Panc1 (cell line): ENCODE measurements at regions not wholly inside any gene's neighbourhood (a gene's known extent, or its start where the extent isn't known, plus 50 kb on each side); places are given as distances from the start of the nearest gene placed in this dataset.

Experiments
- ATAC-seq: fragments of 200-7000 bp; cut with Tn5 transposase; 2 replicates; pipeline ENCODE4 v1.9.1; 2020; ENCODE audit warnings: mild to moderate bottlenecking, moderate library complexity
- BruUV-seq: library from RNA; stranded (reverse); fragments of 400-500 nt; replicated peaks from 2 replicates; lab custom pipeline; 2021; lab: Mats Ljungman, UMichigan
- CTCF ChIA-PET: fragments of 300-600 bp; sonication (Branson Sonifier 250); formaldehyde crosslinking; loops from one replicate; lab custom pipeline; 2022; ENCODE audit warnings: antibody characterized with exemption; lab: Charles Lee
- POLR2A ChIA-PET: fragments of 300-600 bp; sonication (Branson Sonifier 250); formaldehyde crosslinking; loops from one replicate; lab custom pipeline; 2022; ENCODE audit warnings: antibody characterized with exemption; lab: Charles Lee
- DNase-seq: peaks from one replicate; pipeline ENCODE4 v3.0.0-alpha.2; 2010; ENCODE audit warnings: low read depth, low spot score
- H3K27ac ChIP-seq: 2 replicates; pipeline ENCODE4 v1.5.1; 2011; ENCODE audit warnings: mild to moderate bottlenecking, low read length, inconsistent platforms
- H3K27me3 ChIP-seq: fragments of 200-500 bp; sonication (Bioruptor generic); 2 replicates; pipeline ENCODE4 v1.6.0; 2014; ENCODE audit warnings: low read length, inconsistent platforms; ENCODE audit not compliant: control insufficient read depth, insufficient read depth
- H3K36me3 ChIP-seq: fragments of 200-500 bp; sonication (Bioruptor generic); 2 replicates; pipeline ENCODE4 v1.5.1; 2014; ENCODE audit warnings: inconsistent platforms, mild to moderate bottlenecking, low read length, moderate library complexity; ENCODE audit not compliant: control insufficient read depth, insufficient read depth
- H3K4me1 ChIP-seq: 2 replicates; pipeline ENCODE4 v1.5.1; 2011; ENCODE audit warnings: inconsistent platforms, mild to moderate bottlenecking, low read length, moderate library complexity; ENCODE audit not compliant: control insufficient read depth, insufficient read depth
- H3K4me3 ChIP-seq, 2 experiments: 2 replicates each; pipeline ENCODE4 v1.5.1; 2011 to 2012; ENCODE audit warnings: low read depth in 2 of 2, low read length in 2 of 2, mild to moderate bottlenecking in 2 of 2, inconsistent platforms in 1 of 2, moderate library complexity in 1 of 2
- H3K9me3 ChIP-seq: fragments of 200-500 bp; sonication (Bioruptor generic); 2 replicates; pipeline ENCODE4 v1.5.1; 2014; ENCODE audit warnings: low read depth, mild to moderate bottlenecking, inconsistent platforms, low read length, moderate library complexity; ENCODE audit not compliant: control insufficient read depth, insufficient read depth
- CTCF ChIP-seq: fragments of 450-650 bp; IDR thresholded peaks from 2 replicates; pipeline ENCODE4 v1.5.1; 2017; ENCODE audit warnings: mild to moderate bottlenecking
- POLR2AphosphoS5 ChIP-seq: IDR thresholded peaks from 2 replicates; pipeline ENCODE4 v1.6.1; 2012; ENCODE audit warnings: mild to moderate bottlenecking, low read depth, low read length, moderate library complexity
- REST ChIP-seq, 2 experiments: IDR thresholded peaks; 2 replicates each; pipeline ENCODE4 v1.6.1; 2011 to 2012; ENCODE audit warnings: low read depth in 2 of 2, control low read depth in 1 of 2, low read length in 1 of 2, mild to moderate bottlenecking in 1 of 2, moderate library complexity in 1 of 2; ENCODE audit not compliant: insufficient read depth in 1 of 2
- SIN3A ChIP-seq: IDR thresholded peaks from 2 replicates; pipeline ENCODE4 v1.6.1; 2012; ENCODE audit warnings: low read depth, mild to moderate bottlenecking, low read length, moderate library complexity, borderline replicate concordance; ENCODE audit not compliant: insufficient read depth
- TCF7L2 ChIP-seq: IDR thresholded peaks from 2 replicates; pipeline ENCODE4 v1.6.1; 2011; ENCODE audit warnings: mild to moderate bottlenecking, low read depth, low read length, inconsistent platforms
- in situ Hi-C: cut with HindIII; loops from 2 replicates; pipeline ENCODE4 v1.10.0; 2016; ENCODE audit warnings: low sequenced_read_pairs, low pct_unique_long_range_greater_than_20kb
- intact Hi-C: fragments of 100-400 bp; cut with micrococcal nuclease; formaldehyde crosslinking; loops from one replicate; pipeline ENCODE4 v1.10.0; 2022; ENCODE audit not compliant: unreplicated experiment

GRCh38 chrX:5314148-5314547 is 914.5 kb downstream of the NLGN4X start:
- Histone ChIP-seq H3K9me3 (no peaks in the 10 kb centered on the region), H3K27me3 (no peaks in the 10 kb centered on the region), H3K27ac (no peak overlapping the region), H3K4me3 (no peak overlapping the region), H3K36me3 (no peaks in the 10 kb centered on the region), H3K4me1 (no peaks in the 10 kb centered on the region)
- no TSS peak for BruUV-seq
- CTCF ChIA-PET = no interaction called here
- TF ChIP-seq SIN3A (no peak), POLR2AphosphoS5 (no peak), TCF7L2 (no peak), REST (IDR thresholded peaks at IDR 0.05; ENCODE audit: insufficient read depth in 1 of 2, low read depth in 2 of 2, low read length in 1 of 2) (no peak), CTCF (no peak)
- ATAC-seq = no peak
- DNase-seq = no peak
- POLR2A ChIA-PET = no interaction called here
- in situ Hi-C loops = no loop called here
- intact Hi-C loops = no loop called here

- Histone ChIP-seq H3K36me3 (no peaks in the 10 kb centered on the region), H3K4me3 (no peak overlapping the region), H3K27me3 (no peaks in the 10 kb centered on the region), H3K4me1 (no peaks in the 10 kb centered on the region), H3K27ac (no peak overlapping the region), H3K9me3 (no peaks in the 10 kb centered on the region)
- TF ChIP-seq REST (IDR thresholded peaks at IDR 0.05; ENCODE audit: insufficient read depth in 1 of 2, low read depth in 2 of 2, low read length in 1 of 2) (no peak), TCF7L2 (no peak), CTCF (no peak), SIN3A (no peak), POLR2AphosphoS5 (no peak)
- no peak for ATAC-seq
- ChIA-PET CTCF (no interaction called here), POLR2A (no interaction called here)
- in situ Hi-C loops (no loop called here), intact Hi-C loops (no loop called here)
- BruUV-seq = no TSS peak
- DNase-seq = no peak
These were observed 921.3 kb downstream of the NLGN4X start for GRCh38 chrX:5307416-5307815.
